Common myeloid progenitor, CD34-positive (primary cell): ENCODE measurements at regions not wholly inside any gene's neighbourhood (a gene's known extent, or its start where the extent isn't known, plus 50 kb on each side); places are given as distances from the start of the nearest gene placed in this dataset.

Experiments used
- CTCF ChIA-PET: fragments of 350-600 bp; sonication (Branson Sonifier 250); formaldehyde crosslinking; loops from one replicate; lab custom pipeline; 2021; ENCODE audit warnings: antibody characterized with exemption; lab: Charles Lee
- POLR2A ChIA-PET: fragments of 350-600 bp; sonication (Branson Sonifier 250); formaldehyde crosslinking; loops from one replicate; lab custom pipeline; 2021; ENCODE audit warnings: antibody characterized with exemption; lab: Charles Lee
- DNase-seq, 3 donors: peaks; one replicate each; pipeline versions ENCODE4 v3.0.0 to v3.0.0-alpha.2; 2013
- H3K27ac ChIP-seq, 2 experiments: 1 replicate in 1 of 2; 2 replicates in 1 of 2; pipeline ENCODE4 v1.7.0; 2013; ENCODE audit warnings: inconsistent platforms in 2 of 2, low read length in 2 of 2, mild to moderate bottlenecking in 2 of 2, low read depth in 1 of 2, moderate library complexity in 1 of 2; ENCODE audit not compliant: severe bottlenecking in 2 of 2, insufficient read depth in 1 of 2, poor library complexity in 1 of 2
- H3K27me3 ChIP-seq, 5 experiments: replicated peaks in 2 of 5; 1 replicate in 3 of 5; 2 replicates in 2 of 5; pipeline versions ENCODE4 v1.6.1 to v1.7.0; 2013; ENCODE audit warnings: low read length in 4 of 5, mild to moderate bottlenecking in 2 of 5, moderate library complexity in 2 of 5, inconsistent platforms in 1 of 5; ENCODE audit not compliant: insufficient read depth in 5 of 5, control insufficient read depth in 4 of 5
- H3K36me3 ChIP-seq, 4 experiments: 1 replicate in 2 of 4; 2 replicates in 2 of 4; pipeline versions ENCODE4 v1.6.1 to v1.7.0; 2013; ENCODE audit warnings: low read length in 3 of 4, control low read depth in 1 of 4, mild to moderate bottlenecking in 1 of 4; ENCODE audit not compliant: control insufficient read depth in 4 of 4, insufficient read depth in 4 of 4
- H3K4me1 ChIP-seq, 4 experiments: 1 replicate in 3 of 4; 2 replicates in 1 of 4; pipeline versions ENCODE4 v1.6.1 to v1.7.1; 2013; ENCODE audit warnings: low read length in 3 of 4, mild to moderate bottlenecking in 3 of 4, control low read depth in 1 of 4, inconsistent platforms in 1 of 4, moderate library complexity in 1 of 4; ENCODE audit not compliant: control insufficient read depth in 4 of 4, insufficient read depth in 4 of 4; ENCODE audit errors: control extremely low read depth in 1 of 4
- H3K4me3 ChIP-seq, 7 experiments: 1 replicate in 4 of 7; 2 replicates in 3 of 7; pipeline versions ENCODE4 v1.5.1 to v1.7.0; 2013; ENCODE audit warnings: mild to moderate bottlenecking in 7 of 7, low read length in 6 of 7, moderate library complexity in 6 of 7, inconsistent platforms in 2 of 7, low read depth in 2 of 7, control low read depth in 1 of 7; ENCODE audit not compliant: insufficient read depth in 4 of 7, control insufficient read depth in 1 of 7; ENCODE audit errors: extremely low read depth in 1 of 7
- H3K9me3 ChIP-seq, 5 experiments: 1 replicate in 4 of 5; 2 replicates in 1 of 5; pipeline versions ENCODE4 v1.6.1 to v1.7.1; 2013; ENCODE audit warnings: low read length in 4 of 5, mild to moderate bottlenecking in 2 of 5, inconsistent platforms in 1 of 5, low read depth in 1 of 5, moderate library complexity in 1 of 5; ENCODE audit not compliant: control insufficient read depth in 4 of 5, insufficient read depth in 2 of 5; ENCODE audit errors: control extremely low read depth in 1 of 5
- WGBS: methylation state at CpG from one replicate; pipeline ENCODE4 v1.1.5; 2013; ENCODE audit not compliant: insufficient coverage; 5-methylcytosine and 5-hydroxymethylcytosine counted together

- no peak for DNase-seq
- ChIA-PET CTCF (no interaction called here), POLR2A (no interaction called here)
- Histone ChIP-seq H3K4me3 (no peak overlapping the region), H3K4me1 (no peaks in the 10 kb centered on the region), H3K9me3 (no peaks in the 10 kb centered on the region), H3K27me3 (no peaks in the 10 kb centered on the region), H3K36me3 (no peaks in the 10 kb centered on the region), H3K27ac (no peak overlapping the region)
- 89% methylated on average over 2 of the region's 2 CpGs for WGBS
Measured at GRCh38 chr9:81377320-81377719, 312.0 kb downstream of the TLE1 start.

GRCh38 chr9:81375187-81376100 is 313.9 kb downstream of the TLE1 start:
- Histone ChIP-seq H3K4me3 (no peak overlapping the region), H3K4me1 (no peaks in the 10 kb centered on the region), H3K9me3 (no peaks in the 10 kb centered on the region), H3K36me3 (no peaks in the 10 kb centered on the region), H3K27ac (no peak overlapping the region), H3K27me3 (no peaks in the 10 kb centered on the region)
- CTCF ChIA-PET: no interaction called here
- DNase-seq: no peak
- WGBS: 61% methylated on average over 9 of the region's 10 CpGs
- POLR2A ChIA-PET: no interaction called here

GRCh38 chr9:81374459-81375186 is 314.7 kb downstream of the TLE1 start:
- WGBS: 94% methylated on average over 3 of the region's 4 CpGs
- Histone ChIP-seq H3K9me3 (no peaks in the 10 kb centered on the region), H3K36me3 (no peaks in the 10 kb centered on the region), H3K27me3 (no peaks in the 10 kb centered on the region), H3K27ac (no peak overlapping the region), H3K4me1 (no peaks in the 10 kb centered on the region), H3K4me3 (no peak overlapping the region)
- DNase-seq: no peak
- CTCF ChIA-PET: no interaction called here
- POLR2A ChIA-PET: no interaction called here

- H3K4me3 ChIP-seq: no peak overlapping the region
- ChIA-PET CTCF (interaction anchor here (0.9 kb wide), 1 partner anchor 18 kb away, joined by 3 read pairs; no protein-coding TSS in a partner anchor), POLR2A (no interaction called here)
- no peaks in the 10 kb centered on the region for H3K4me1 ChIP-seq
- 100% methylated on average over 2 of the region's 4 CpGs for WGBS
- no peaks in the 10 kb centered on the region for H3K9me3 ChIP-seq
- no peaks in the 10 kb centered on the region for H3K36me3 ChIP-seq
- H3K27me3 ChIP-seq: no peaks in the 10 kb centered on the region
- H3K27ac ChIP-seq: no peak overlapping the region
- DNase-seq: no peak
Measured at GRCh38 chr9:81373294-81373693, 316.1 kb downstream of the TLE1 start.

GRCh38 chr9:81372628-81373191 is 316.6 kb downstream of the TLE1 start:
- no peaks in the 10 kb centered on the region for H3K36me3 ChIP-seq
- no peak overlapping the region for H3K4me3 ChIP-seq
- 88% methylated on average over 7 of the region's 8 CpGs for WGBS
- no peaks in the 10 kb centered on the region for H3K27me3 ChIP-seq
- H3K9me3 ChIP-seq: no peaks in the 10 kb centered on the region
- ChIA-PET POLR2A (no interaction called here), CTCF (no interaction called here)
- H3K4me1 ChIP-seq: no peaks in the 10 kb centered on the region
- DNase-seq: no peak
- no peak overlapping the region for H3K27ac ChIP-seq

GRCh38 chr9:81371824-81372223 is 317.5 kb downstream of the TLE1 start:
- H3K27ac ChIP-seq: no peak overlapping the region
- ChIA-PET CTCF (no interaction called here), POLR2A (no interaction called here)
- H3K36me3 ChIP-seq: no peaks in the 10 kb centered on the region
- no peaks in the 10 kb centered on the region for H3K9me3 ChIP-seq
- no peaks in the 10 kb centered on the region for H3K27me3 ChIP-seq
- DNase-seq: no peak
- no peaks in the 10 kb centered on the region for H3K4me1 ChIP-seq
- no peak overlapping the region for H3K4me3 ChIP-seq
- 93% methylated on average over 6 of the region's 7 CpGs for WGBS

GRCh38 chr9:81370650-81371049 is 318.7 kb downstream of the TLE1 start:
- H3K4me3 ChIP-seq: no peak overlapping the region
- no peaks in the 10 kb centered on the region for H3K27me3 ChIP-seq
- H3K36me3 ChIP-seq: no peaks in the 10 kb centered on the region
- 93% methylated on average over 6 of the region's 7 CpGs for WGBS
- CTCF ChIA-PET: no interaction called here
- no peaks in the 10 kb centered on the region for H3K4me1 ChIP-seq
- H3K27ac ChIP-seq: no peak overlapping the region
- DNase-seq: no peak
- peaks cover 0 to under 1% (median 0%) of the 10 kb centered on the region in 5 experiments for H3K9me3 ChIP-seq
- POLR2A ChIA-PET: no interaction called here
